SJCRH30 (cell line): ENCODE measurements at regions not wholly inside any gene's neighbourhood (a gene's known extent, or its start where the extent isn't known, plus 50 kb on each side); places are given as distances from the start of the nearest gene placed in this dataset.
"Not testable (repeated sequence)": the region's sequence is repeated elsewhere in the genome, so short reads cannot be mapped to it uniquely, and the experiment has no call there.

Experiments used
- DNase-seq, 2 experiments: peaks; one replicate each; pipeline ENCODE4 v3.0.0-alpha.2; 2015 to 2020
- H3K27ac ChIP-seq: fragments of 250-450 bp; sonication (Bioruptor Pico); 2 replicates; pipeline ENCODE4 v1.5.1; 2020; ENCODE audit warnings: mild to moderate bottlenecking, moderate library complexity
- H3K27me3 ChIP-seq: fragments of 250-450 bp; sonication (Bioruptor Pico); 2 replicates; pipeline ENCODE4 v1.5.1; 2020; ENCODE audit warnings: mild to moderate bottlenecking, moderate library complexity
- H3K36me3 ChIP-seq: fragments of 250-450 bp; sonication (Bioruptor Pico); 2 replicates; pipeline ENCODE4 v1.5.1; 2020; ENCODE audit warnings: mild to moderate bottlenecking, moderate library complexity
- H3K4me1 ChIP-seq: fragments of 250-450 bp; sonication (Bioruptor Pico); 2 replicates; pipeline ENCODE4 v1.5.1; 2020; ENCODE audit warnings: mild to moderate bottlenecking, moderate library complexity
- H3K4me3 ChIP-seq: fragments of 250-450 bp; sonication (Bioruptor Pico); 2 replicates; pipeline ENCODE4 v1.5.1; 2020; ENCODE audit warnings: mild to moderate bottlenecking, moderate library complexity
- H3K9me3 ChIP-seq: fragments of 250-450 bp; sonication (Bioruptor Pico); replicated peaks from 2 replicates; pipeline ENCODE4 v1.5.1; 2020; ENCODE audit warnings: mild to moderate bottlenecking, moderate library complexity

DNA sequence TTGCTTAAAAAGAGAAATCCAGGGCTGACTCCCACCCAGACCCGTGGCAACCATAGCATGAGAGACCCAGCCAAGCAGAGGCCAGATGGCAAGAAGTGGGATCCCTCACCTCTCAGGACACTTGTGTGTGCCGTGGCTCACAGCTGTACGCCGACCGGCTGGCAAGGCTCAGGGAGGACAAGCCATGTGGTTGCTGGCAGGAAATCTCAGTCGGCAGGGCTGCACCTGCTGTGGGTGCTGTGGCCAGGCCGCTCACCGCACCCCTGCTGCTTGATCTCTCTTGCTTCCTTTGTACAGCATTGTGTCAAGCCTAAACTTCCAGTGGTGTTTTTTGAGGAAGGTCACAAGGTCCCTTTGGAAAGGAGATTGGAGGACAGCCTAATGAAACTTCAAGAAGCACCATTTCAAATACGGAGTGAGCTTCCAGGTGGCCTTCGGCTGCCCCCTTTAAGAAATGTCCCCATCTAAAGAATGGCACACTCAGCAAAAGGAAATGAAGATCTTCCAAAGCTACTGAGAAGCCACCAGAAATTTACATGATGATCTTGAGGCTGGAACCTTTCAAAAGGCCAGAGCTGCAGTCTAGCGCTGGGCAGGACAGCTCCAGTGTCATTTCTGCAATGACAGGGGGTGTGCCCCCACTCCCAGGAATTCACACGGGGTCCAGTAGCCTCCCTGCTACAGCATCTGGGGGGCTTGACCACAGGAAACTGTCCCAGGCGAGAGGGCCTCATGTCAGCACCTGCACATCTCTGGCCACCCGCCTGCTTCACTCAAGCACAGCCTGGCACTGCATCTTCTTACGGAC, 409.0 kb upstream of the MGMT start:
- Histone ChIP-seq H3K27ac (no peak overlapping the region), H3K4me1 (no peaks in the 10 kb centered on the region), H3K9me3 (no peaks in the 10 kb centered on the region), H3K4me3 (no peak overlapping the region), H3K36me3 (no peaks in the 10 kb centered on the region), H3K27me3 (no peaks in the 10 kb centered on the region)
- peak; percentile 13 to 29 for DNase-seq

DNA sequence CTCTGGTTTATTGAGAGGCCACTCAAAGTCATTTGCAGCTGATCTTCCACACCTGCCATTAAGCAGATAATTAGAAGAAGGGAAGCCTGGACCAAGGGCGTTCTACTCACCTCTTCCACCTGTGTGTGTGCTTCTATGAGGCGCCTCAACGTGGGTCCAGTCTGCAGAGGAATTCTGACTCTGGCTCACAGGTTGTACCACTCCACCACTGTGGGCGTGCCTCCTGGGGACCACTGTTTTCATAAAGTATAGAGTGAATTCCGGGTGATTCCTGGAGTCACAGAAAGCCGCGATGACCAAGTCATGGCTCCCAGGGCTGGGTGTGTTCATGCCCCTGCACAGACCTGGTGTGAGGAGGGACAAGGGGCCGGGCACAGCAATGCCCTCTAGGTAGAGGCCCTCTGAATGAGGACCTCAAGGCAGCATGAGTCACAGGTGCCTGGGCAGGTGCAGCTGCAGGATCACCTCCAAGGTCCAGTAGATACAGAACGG, 408.3 kb upstream of the MGMT start:
- no peaks in the 10 kb centered on the region for H3K27me3 ChIP-seq
- no peak overlapping the region for H3K27ac ChIP-seq
- no peaks in the 10 kb centered on the region for H3K4me1 ChIP-seq
- no peaks in the 10 kb centered on the region for H3K9me3 ChIP-seq
- DNase-seq, result no peak
- H3K4me3 ChIP-seq, result no peak overlapping the region
- no peaks in the 10 kb centered on the region for H3K36me3 ChIP-seq

DNA sequence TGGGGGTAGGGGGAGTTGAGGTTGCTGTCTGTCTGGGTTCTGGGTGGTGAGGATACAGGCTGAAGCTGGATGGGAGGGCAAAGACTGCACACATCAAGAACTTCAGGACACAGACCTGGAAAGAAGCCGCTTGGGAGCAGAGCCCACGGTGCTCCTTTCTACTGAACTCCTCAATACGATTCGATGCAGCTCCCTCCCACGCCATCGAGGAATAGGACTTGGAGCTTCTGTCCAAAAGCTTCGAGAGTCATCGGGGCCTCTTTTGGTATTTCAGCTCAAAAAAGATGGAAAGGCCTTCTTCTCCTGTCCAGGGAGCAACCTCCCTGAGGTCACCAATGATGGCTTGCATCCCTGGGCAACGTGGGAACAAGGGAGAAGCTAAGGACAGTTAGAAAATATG, 407.1 kb upstream of the MGMT start:
- Histone ChIP-seq H3K27ac (no peak overlapping the region), H3K4me1 (no peaks in the 10 kb centered on the region), H3K9me3 (no peaks in the 10 kb centered on the region), H3K4me3 (no peak overlapping the region), H3K27me3 (no peaks in the 10 kb centered on the region), H3K36me3 (no peaks in the 10 kb centered on the region)
- DNase-seq, result no peak

DNA sequence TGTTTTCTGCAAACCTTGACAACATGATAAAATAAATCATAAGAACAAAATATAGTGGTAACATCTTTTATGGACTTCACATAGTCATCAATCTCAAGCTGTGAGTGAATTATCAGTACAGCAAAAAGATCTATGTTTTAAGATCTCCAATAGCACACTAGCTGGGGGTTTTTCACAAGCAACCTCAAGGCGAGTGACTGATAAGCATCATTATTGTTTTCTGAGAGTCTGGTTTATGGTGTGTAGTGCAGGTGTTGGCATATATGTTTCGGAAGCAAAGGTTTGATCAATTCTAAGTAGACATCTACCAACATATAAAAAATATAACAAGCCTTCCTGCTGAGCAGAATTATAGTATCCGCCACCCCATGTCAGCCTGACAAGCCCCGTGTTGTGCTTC, 403.8 kb upstream of the MGMT start:
- Histone ChIP-seq H3K4me1 (no peaks in the 10 kb centered on the region), H3K27ac (no peak overlapping the region), H3K27me3 (no peaks in the 10 kb centered on the region), H3K4me3 (no peak overlapping the region), H3K9me3 (no peaks in the 10 kb centered on the region), H3K36me3 (no peaks in the 10 kb centered on the region)
- DNase-seq, result no peak

DNA sequence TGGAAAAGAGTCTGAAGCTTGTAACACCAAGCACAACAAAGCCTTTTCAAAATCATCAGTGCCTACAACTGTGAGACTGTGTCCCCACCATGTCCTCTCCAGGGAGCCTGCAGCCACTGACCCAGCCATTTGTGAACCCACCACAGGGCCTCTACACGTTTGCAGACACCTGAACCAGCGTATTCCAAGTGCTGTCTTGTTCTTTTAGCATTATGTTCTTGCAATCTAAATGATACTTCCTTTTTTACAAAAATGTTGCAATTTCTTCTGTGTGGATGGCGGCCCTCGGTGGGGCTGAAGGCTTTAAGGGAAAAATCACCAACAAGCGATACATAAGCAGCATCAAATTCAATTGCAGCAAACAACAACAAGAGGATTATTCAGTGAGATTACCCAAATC, 403.2 kb upstream of the MGMT start:
- no peak overlapping the region for H3K27ac ChIP-seq
- H3K36me3 ChIP-seq, result no peaks in the 10 kb centered on the region
- no peaks in the 10 kb centered on the region for H3K27me3 ChIP-seq
- H3K4me1 ChIP-seq, result no peaks in the 10 kb centered on the region
- H3K4me3 ChIP-seq, result no peak overlapping the region
- no peaks in the 10 kb centered on the region for H3K9me3 ChIP-seq
- DNase-seq, result no peak

DNA sequence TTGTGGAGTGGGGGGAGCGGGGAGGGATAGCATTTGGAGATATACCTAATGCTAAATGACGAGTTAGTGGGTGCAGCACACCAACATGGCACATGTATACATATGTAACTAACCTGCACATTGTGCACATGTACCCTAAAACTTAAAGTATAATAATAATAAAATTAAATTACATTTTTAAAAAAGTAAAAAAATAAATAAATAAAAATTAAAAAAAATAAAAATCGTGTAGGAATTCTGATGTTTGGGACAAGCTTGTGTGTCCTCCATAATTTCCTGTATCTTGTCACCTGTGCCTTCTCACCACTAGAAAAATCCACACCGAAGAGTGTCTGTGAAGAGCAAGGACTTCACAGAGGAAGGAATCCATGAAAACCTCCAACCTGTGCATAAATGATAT, 400.5 kb upstream of the MGMT start:
- not testable (repeated sequence) for DNase-seq, H3K27me3 ChIP-seq, H3K27ac ChIP-seq, H3K9me3 ChIP-seq, H3K4me3 ChIP-seq, H3K4me1 ChIP-seq, H3K36me3 ChIP-seq

DNA sequence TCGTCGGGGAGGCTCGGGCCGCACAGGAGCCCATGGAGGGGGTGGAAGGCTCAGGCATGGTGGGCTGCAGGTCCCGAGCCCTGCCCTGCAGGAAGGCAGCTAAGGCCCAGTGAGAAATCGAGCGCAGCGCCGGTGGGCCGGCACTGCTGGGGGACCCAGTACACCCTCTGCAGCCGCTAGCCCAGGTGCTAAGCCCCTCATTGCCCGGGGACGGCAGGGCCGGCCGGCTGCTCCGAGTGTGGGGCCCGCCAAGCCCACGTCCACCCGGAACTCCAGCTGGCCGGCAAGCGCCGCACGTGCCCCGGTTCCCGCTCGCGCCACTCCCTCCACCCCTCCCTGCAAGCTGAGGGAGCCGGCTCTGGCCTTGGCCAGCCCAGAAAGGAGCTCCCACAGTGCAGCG, 395.6 kb upstream of the MGMT start:
- not testable (repeated sequence) for DNase-seq

DNA sequence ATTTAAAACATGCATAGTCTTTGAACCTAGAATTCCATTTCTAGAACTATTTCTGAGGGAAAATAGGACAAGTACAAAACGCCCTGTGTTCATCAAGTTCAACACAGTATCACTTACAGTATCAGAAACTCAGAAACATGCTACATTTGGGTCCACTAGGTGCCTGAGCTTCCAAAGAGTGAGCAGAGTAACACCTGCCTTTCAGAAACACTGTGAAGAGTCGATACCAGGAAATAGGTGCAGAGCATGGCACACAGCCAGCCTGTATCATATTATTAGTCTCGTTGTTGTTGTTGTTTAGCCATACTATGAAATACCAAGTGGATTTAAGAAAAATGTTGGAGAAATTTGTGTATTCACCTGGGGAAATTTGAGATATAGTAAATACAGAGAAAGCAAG, 392.1 kb upstream of the MGMT start:
- H3K36me3 ChIP-seq, result no peaks in the 10 kb centered on the region
- no peaks in the 10 kb centered on the region for H3K27me3 ChIP-seq
- peaks cover 5% of the 10 kb centered on the region; the same call in 1 of the 2 replicates for H3K4me1 ChIP-seq
- H3K27ac ChIP-seq, result no peak overlapping the region
- no peak for DNase-seq
- H3K9me3 ChIP-seq, result no peaks in the 10 kb centered on the region
- H3K4me3 ChIP-seq, result no peak overlapping the region

More for the DNA sequence above, 395.6 kb upstream of the MGMT start:
- H3K4me3 ChIP-seq, H3K4me1 ChIP-seq, H3K27ac ChIP-seq, H3K27me3 ChIP-seq, H3K9me3 ChIP-seq, H3K36me3 ChIP-seq: not testable (repeated sequence)

DNA sequence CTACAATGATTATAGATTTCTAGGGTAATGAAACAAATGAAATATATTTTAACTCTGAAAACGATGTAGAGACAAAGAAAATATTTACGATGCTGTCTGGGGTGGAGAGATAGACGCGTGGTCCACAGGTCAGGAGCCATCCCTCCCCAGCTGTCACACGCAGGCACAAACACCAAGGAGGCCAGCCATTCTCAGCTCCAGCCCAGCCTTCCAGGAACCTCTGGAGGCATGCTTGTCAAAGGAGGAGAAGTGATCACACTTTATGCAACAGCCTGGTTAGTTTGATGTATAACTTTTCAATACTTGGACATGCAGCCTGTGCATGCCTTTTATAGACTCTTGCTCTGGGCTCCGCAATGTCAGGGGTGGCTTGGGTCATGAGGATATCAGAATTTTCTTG, 391.5 kb upstream of the MGMT start:
- peaks cover 5% of the 10 kb centered on the region; the same call in 1 of the 2 replicates for H3K4me1 ChIP-seq
- H3K9me3 ChIP-seq, result no peaks in the 10 kb centered on the region
- H3K27me3 ChIP-seq, result no peaks in the 10 kb centered on the region
- no peak for DNase-seq
- H3K36me3 ChIP-seq, result no peaks in the 10 kb centered on the region
- H3K4me3 ChIP-seq, result no peak overlapping the region
- H3K27ac ChIP-seq, result no peak overlapping the region

DNA sequence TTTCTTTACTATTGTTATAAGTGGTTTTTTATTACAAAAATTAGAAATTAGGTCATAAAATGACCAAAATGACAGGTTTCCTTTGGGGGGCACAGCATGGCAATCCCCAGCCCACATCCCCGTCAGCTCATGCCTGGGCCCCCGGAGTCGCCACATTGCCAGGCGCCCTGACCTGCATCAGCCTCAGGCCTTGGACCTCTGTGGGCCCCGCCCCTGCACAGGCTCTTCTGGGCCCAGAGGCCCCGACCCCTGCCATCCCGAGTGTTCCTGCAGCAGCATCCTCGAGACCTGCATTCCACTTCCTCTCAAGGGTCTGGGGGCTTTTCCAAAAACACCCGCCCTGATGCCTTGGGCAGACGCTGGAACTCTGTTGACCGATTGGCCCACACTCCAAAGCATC, 391.1 kb upstream of the MGMT start:
- no peak for DNase-seq
- Histone ChIP-seq H3K36me3 (no peaks in the 10 kb centered on the region), H3K4me1 (peaks cover 5% of the 10 kb centered on the region; the same call in 1 of the 2 replicates), H3K27me3 (no peaks in the 10 kb centered on the region), H3K9me3 (no peaks in the 10 kb centered on the region), H3K4me3 (no peak overlapping the region), H3K27ac (no peak overlapping the region)

DNA sequence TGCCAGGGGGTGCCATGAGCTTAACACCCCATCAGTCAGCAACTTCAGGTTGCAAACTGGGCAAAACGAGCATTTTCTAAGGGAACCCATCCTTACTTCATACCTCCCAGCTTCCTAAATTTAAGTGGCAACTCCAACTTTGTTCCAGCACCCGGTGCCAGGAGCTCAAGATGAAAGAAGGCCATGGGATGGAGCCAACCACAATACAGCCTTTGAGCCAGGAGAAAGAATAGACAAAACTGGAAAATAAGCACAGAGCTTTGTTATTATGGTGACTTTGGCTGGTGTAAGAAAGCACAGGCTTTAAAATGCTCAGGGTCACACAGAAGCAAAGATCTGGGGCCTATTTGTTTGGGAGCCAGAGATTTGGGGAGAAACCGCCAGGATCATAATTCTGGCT, 388.7 kb upstream of the MGMT start:
- H3K9me3 ChIP-seq, result no peaks in the 10 kb centered on the region
- no peaks in the 10 kb centered on the region for H3K27me3 ChIP-seq
- H3K4me1 ChIP-seq, result peaks cover 5% of the 10 kb centered on the region; the same call in 1 of the 2 replicates
- H3K36me3 ChIP-seq, result no peaks in the 10 kb centered on the region
- DNase-seq, result no peak
- no peak overlapping the region for H3K4me3 ChIP-seq
- H3K27ac ChIP-seq, result no peak overlapping the region

DNA sequence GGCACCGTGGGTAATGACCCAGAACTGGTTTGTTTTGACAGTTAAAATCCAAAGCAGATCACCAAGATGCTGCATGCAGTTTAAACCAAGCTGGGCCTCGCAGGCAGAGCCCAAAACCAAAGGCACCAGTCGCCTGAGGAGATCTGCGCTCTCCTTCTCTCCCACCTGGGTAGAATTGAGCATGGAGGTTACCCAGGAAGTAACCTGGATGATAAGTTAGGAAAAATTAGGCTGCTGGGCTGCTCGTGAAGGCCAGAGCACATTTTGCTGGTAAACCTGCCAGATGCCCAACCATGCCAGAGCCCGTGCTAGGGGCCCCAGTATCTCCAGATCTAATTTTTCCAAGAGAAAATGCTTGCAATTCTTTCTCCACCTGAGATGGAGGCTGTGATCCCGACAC, 388.3 kb upstream of the MGMT start:
- no peak for DNase-seq
- no peak overlapping the region for H3K27ac ChIP-seq
- no peak overlapping the region for H3K4me3 ChIP-seq
- H3K36me3 ChIP-seq, result no peaks in the 10 kb centered on the region
- H3K27me3 ChIP-seq, result no peaks in the 10 kb centered on the region
- peaks cover 5% of the 10 kb centered on the region; the same call in 1 of the 2 replicates for H3K4me1 ChIP-seq
- no peaks in the 10 kb centered on the region for H3K9me3 ChIP-seq

DNA sequence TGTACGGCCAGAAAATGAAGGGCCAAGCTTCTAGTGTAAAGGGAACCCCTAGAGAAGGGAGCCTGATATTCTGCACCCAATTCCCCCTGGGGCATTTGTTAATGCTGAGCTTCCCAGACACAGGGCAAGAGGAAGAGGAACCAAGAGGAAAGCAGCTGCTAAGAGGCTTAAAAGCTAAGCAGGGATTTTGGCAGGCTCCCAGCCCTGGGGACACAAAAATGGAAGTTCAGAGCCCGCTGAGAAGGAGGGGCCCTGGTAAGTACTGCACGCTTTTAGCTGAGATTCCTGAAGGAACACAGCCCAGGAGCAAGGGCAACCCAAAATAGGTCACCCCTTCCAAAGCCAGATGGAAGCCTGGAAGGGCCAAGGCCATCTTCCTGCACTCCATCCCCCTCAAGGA, 387.3 kb upstream of the MGMT start:
- peaks cover 5% of the 10 kb centered on the region; the same call in 1 of the 2 replicates for H3K4me1 ChIP-seq
- peak; percentile 76 to 84 for DNase-seq
- no peak overlapping the region for H3K4me3 ChIP-seq
- H3K27ac ChIP-seq, result no peak overlapping the region
- no peaks in the 10 kb centered on the region for H3K36me3 ChIP-seq
- no peaks in the 10 kb centered on the region for H3K27me3 ChIP-seq
- H3K9me3 ChIP-seq, result no peaks in the 10 kb centered on the region

DNA sequence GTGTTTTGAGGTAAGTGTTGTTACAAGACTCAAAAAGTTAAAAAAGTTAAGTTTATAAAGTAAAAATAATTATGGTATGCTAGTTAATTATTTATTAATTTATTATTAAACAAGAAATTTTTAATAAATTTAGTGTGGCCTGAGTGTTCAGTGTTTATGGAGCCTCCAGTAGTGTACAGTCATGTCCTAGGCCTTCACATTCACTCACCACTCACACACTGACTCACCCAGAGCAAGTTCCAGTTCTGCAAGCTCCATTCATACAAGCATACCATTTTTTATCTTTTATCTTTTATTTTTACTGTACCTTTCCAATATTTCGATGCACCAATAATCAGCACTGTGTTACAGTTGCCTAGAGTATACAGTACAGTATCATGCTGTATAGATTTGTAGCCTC, 381.2 kb upstream of the MGMT start:
- H3K27me3 ChIP-seq, result no peaks in the 10 kb centered on the region
- DNase-seq, result no peak
- H3K27ac ChIP-seq, result no peak overlapping the region
- no peaks in the 10 kb centered on the region for H3K9me3 ChIP-seq
- no peaks in the 10 kb centered on the region for H3K36me3 ChIP-seq
- no peaks in the 10 kb centered on the region for H3K4me1 ChIP-seq
- H3K4me3 ChIP-seq, result no peak overlapping the region

DNA sequence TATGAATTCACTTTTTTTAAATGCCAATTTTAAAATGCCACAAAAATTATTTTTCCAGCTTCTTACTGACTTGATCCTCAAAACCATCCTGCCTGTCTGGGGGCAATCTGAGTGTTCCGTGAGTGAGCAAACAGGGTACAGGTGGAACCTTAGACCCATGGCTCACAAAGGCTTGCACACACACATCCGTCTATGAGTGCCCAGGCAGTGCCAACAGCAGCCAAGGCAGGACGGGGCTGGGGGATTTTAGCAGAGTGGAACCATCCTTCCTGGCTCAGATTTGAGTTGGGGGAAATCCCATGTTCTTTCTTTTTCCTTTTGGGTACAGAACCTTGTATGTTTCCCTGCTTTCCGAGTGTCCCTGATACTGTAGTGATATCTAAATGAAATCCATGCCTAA, 377.7 kb upstream of the MGMT start:
- H3K4me3 ChIP-seq, result no peak overlapping the region
- H3K4me1 ChIP-seq, result no peaks in the 10 kb centered on the region
- no peak overlapping the region for H3K27ac ChIP-seq
- no peaks in the 10 kb centered on the region for H3K36me3 ChIP-seq
- DNase-seq, result no peak
- H3K9me3 ChIP-seq, result no peaks in the 10 kb centered on the region
- no peaks in the 10 kb centered on the region for H3K27me3 ChIP-seq

DNA sequence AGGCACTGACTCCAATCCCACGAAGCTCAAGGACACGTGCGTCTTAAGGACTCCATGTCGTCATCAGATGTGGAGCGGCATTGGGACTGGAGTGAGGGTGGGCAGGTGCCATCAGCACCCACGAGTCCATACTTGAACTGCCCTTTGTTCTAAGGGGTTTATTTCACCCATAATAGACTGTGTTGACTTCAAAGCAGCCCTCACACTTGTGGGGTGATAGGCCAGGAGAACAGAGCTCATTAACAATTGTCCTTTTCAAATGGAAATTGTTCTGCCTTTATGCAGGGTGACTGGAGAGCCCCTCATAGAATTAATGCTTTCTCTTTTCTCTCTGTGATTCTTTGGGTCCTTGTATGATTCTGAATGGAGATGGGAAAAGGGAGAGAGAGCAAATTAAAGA, 376.9 kb upstream of the MGMT start:
- no peak for DNase-seq
- no peaks in the 10 kb centered on the region for H3K36me3 ChIP-seq
- no peaks in the 10 kb centered on the region for H3K4me1 ChIP-seq
- no peak overlapping the region for H3K4me3 ChIP-seq
- no peaks in the 10 kb centered on the region for H3K27me3 ChIP-seq
- H3K9me3 ChIP-seq, result no peaks in the 10 kb centered on the region
- no peak overlapping the region for H3K27ac ChIP-seq
